EL (cell line): ENCODE measurements at regions not wholly inside any gene's neighbourhood (a gene's known extent, or its start where the extent isn't known, plus 50 kb on each side); places are given as distances from the start of the nearest gene placed in this dataset.

Experiments
- DNase-seq: peaks from one replicate; pipeline ENCODE4 v3.0.0-alpha.2; 2016

GRCh38 chr13:78201411-78201810 lies 282.8 kb upstream of the EDNRB start:
- DNase-seq: no peak

- DNase-seq: no peak
Measured at GRCh38 chr13:78198821-78199220, 280.2 kb upstream of the EDNRB start.

GRCh38 chr13:78198419-78198818 lies 279.8 kb upstream of the EDNRB start:
- no peak for DNase-seq

- DNase-seq: no peak
Measured at GRCh38 chr13:78197231-78197630, 278.6 kb upstream of the EDNRB start.

GRCh38 chr13:78194904-78195639 lies 276.4 kb upstream of the EDNRB start:
- DNase-seq: peak; percentile 68

- DNase-seq: peak; percentile 2
Measured at GRCh38 chr13:78193846-78194245, 275.2 kb upstream of the EDNRB start.

- peak; percentile 81 for DNase-seq
Measured at GRCh38 chr13:78192716-78193115, 274.1 kb upstream of the EDNRB start.

GRCh38 chr13:78190296-78190695 lies 271.7 kb upstream of the EDNRB start:
- DNase-seq: no peak

- DNase-seq: no peak
Measured at GRCh38 chr13:78187781-78188180, 269.1 kb upstream of the EDNRB start.

- no peak for DNase-seq
Measured at GRCh38 chr13:78185700-78186099, 267.1 kb upstream of the EDNRB start.

- DNase-seq: no peak
Measured at GRCh38 chr13:78183732-78184131, 265.1 kb upstream of the EDNRB start.

GRCh38 chr13:78182813-78183212 lies 264.2 kb upstream of the EDNRB start:
- peak; percentile 13 for DNase-seq

- DNase-seq: no peak
Measured at GRCh38 chr13:78177306-78177705, 258.7 kb upstream of the EDNRB start.

- DNase-seq: no peak
Measured at GRCh38 chr13:78176880-78177279, 258.2 kb upstream of the EDNRB start.

- DNase-seq: no peak
Measured at GRCh38 chr13:78169386-78169785, 250.8 kb upstream of the EDNRB start.

- DNase-seq: no peak
Measured at GRCh38 chr13:78168981-78169380, 250.3 kb upstream of the EDNRB start.

- DNase-seq: no peak
Measured at GRCh38 chr13:78161266-78161665, 242.6 kb upstream of the EDNRB start.

- DNase-seq: peak; percentile 69
Measured at GRCh38 chr13:78160793-78161192, 242.2 kb upstream of the EDNRB start.

- DNase-seq: no peak
Measured at GRCh38 chr13:78152415-78152814, 233.8 kb upstream of the EDNRB start.

GRCh38 chr13:78147905-78148304 lies 229.3 kb upstream of the EDNRB start:
- peak; percentile 90 for DNase-seq

GRCh38 chr13:78145276-78145675 lies 226.6 kb upstream of the EDNRB start:
- no peak for DNase-seq

- DNase-seq: no peak
Measured at GRCh38 chr13:78139765-78140164, 221.1 kb upstream of the EDNRB start.

- no peak for DNase-seq
Measured at GRCh38 chr13:78138756-78139155, 220.1 kb upstream of the EDNRB start.

GRCh38 chr13:78137404-78138142 lies 218.9 kb upstream of the EDNRB start:
- peak; percentile 70 for DNase-seq

- no peak for DNase-seq
Measured at GRCh38 chr13:78136966-78137365, 218.3 kb upstream of the EDNRB start.
